Omental fat pad (tissue), 3 donors: ENCODE measurements at regions not wholly inside any gene's neighbourhood (a gene's known extent, or its start where the extent isn't known, plus 50 kb on each side); places are given as distances from the start of the nearest gene placed in this dataset.

Experiments
- ATAC-seq: fragments of 150-250 bp; one replicate; pipeline ENCODE4 v1.9.1; 2016; ENCODE audit warnings: mild to moderate bottlenecking, moderate library complexity; ENCODE audit not compliant: low FRiP score
- DNase-seq: peaks from one replicate; pipeline ENCODE4 v3.0.0-alpha.2; 2019; ENCODE audit warnings: low spot score
- CTCF ChIP-seq, 3 donors: fragments of 450-650 bp; IDR thresholded peaks; one replicate each; pipeline ENCODE4 v1.5.1; 2016 to 2017; ENCODE audit warnings: antibody characterized with exemption in 3 of 3, mild to moderate bottlenecking in 3 of 3, moderate library complexity in 2 of 3

- DNase-seq (no peak), ATAC-seq (no peak)
- TF ChIP-seq CTCF (IDR thresholded peaks at IDR 0.05): no peak
These were observed 490.2 kb upstream of the LCORL start for GRCh38 chr4:18511727-18512126.

- ATAC-seq (no peak), DNase-seq (no peak)
- no peak for TF ChIP-seq CTCF (IDR thresholded peaks at IDR 0.05)
These were observed 487.2 kb upstream of the LCORL start for GRCh38 chr4:18508786-18509185.

GRCh38 chr4:18480928-18481327 lies 459.4 kb upstream of the LCORL start:
- ATAC-seq: no peak

GRCh38 chr4:18480342-18480741 lies 458.8 kb upstream of the LCORL start:
- no peak for ATAC-seq
- no peak for DNase-seq
- no peak for TF ChIP-seq CTCF (IDR thresholded peaks at IDR 0.05)

More at GRCh38 chr4:18480928-18481327, 459.4 kb upstream of the LCORL start:
- no peak for DNase-seq
- TF ChIP-seq CTCF (IDR thresholded peaks at IDR 0.05): no peak

GRCh38 chr4:18479825-18480224 lies 458.3 kb upstream of the LCORL start:
- ATAC-seq (no peak), DNase-seq (no peak)
- no peak for TF ChIP-seq CTCF (IDR thresholded peaks at IDR 0.05)

GRCh38 chr4:18463987-18464559 lies 442.5 kb upstream of the LCORL start:
- no peak for TF ChIP-seq CTCF (IDR thresholded peaks at IDR 0.05)
- DNase-seq: no peak
- no peak for ATAC-seq

- DNase-seq (no peak), ATAC-seq (no peak)
- TF ChIP-seq CTCF (IDR thresholded peaks at IDR 0.05): no peak
These were observed 436.9 kb upstream of the LCORL start for GRCh38 chr4:18458465-18458864.
